WTC11 (cell line): ENCODE measurements at regions not wholly inside any gene's neighbourhood (a gene's known extent, or its start where the extent isn't known, plus 50 kb on each side); places are given as distances from the start of the nearest gene placed in this dataset.

ENCODE experiments used
- ATAC-seq: fragments of 200-7000 bp; cut with Tn5 transposase; 2 replicates; pipeline ENCODE4 v1.10.0; 2021; ENCODE audit warnings: mild to moderate bottlenecking, moderate library complexity
- CTCF ChIA-PET: fragments of 300-600 bp; sonication (Branson Sonifier 250); formaldehyde crosslinking; loops from one replicate; lab custom pipeline; 2021; ENCODE audit warnings: antibody characterized with exemption; lab: Charles Lee
- POLR2A ChIA-PET: fragments of 350-600 bp; sonication (Branson Sonifier 250); formaldehyde crosslinking; loops from one replicate; lab custom pipeline; 2021; ENCODE audit warnings: antibody characterized with exemption; lab: Charles Lee
- DNase-seq: peaks from one replicate; pipeline ENCODE4 v3.0.0; 2021; ENCODE audit warnings: low spot score
- H3K27ac Mint-ChIP-seq: 2 replicates; pipeline ENCODE4 v1.8.0; 2021; ENCODE audit warnings: mixed read lengths
- H3K27me3 Mint-ChIP-seq: 2 replicates; pipeline ENCODE4 v1.8.0; 2021; ENCODE audit warnings: low read depth, mild to moderate bottlenecking, moderate library complexity, mixed read lengths
- H3K36me3 Mint-ChIP-seq: 2 replicates; pipeline ENCODE4 v1.8.0; 2021; ENCODE audit warnings: mixed read lengths
- H3K4me1 Mint-ChIP-seq: 2 replicates; pipeline ENCODE4 v1.8.0; 2022; ENCODE audit warnings: mixed read lengths
- H3K4me3 Mint-ChIP-seq: 2 replicates; pipeline ENCODE4 v1.8.0; 2021; ENCODE audit warnings: mild to moderate bottlenecking, moderate library complexity, mixed read lengths
- H3K9me3 Mint-ChIP-seq: 2 replicates; pipeline ENCODE4 v1.8.0; 2021; ENCODE audit warnings: mixed read lengths
- CREB1 ChIP-seq: sonication (generic); formaldehyde crosslinking; IDR thresholded peaks from 2 replicates; pipeline ENCODE4 v1.8.0; 2023; ENCODE audit warnings: mild to moderate bottlenecking, missing genetic modification reagents
- CREM ChIP-seq: sonication (generic); formaldehyde crosslinking; IDR thresholded peaks from 2 replicates; pipeline ENCODE4 v1.8.1; 2022; ENCODE audit warnings: mild to moderate bottlenecking, missing genetic modification reagents, moderate library complexity
- ETV6 ChIP-seq: sonication (generic); formaldehyde crosslinking; IDR thresholded peaks from 2 replicates; pipeline ENCODE4 v1.8.1; 2022; ENCODE audit warnings: mild to moderate bottlenecking, missing genetic modification reagents
- GRHL2 ChIP-seq: fragments of 250-450 bp; sonication (Bioruptor Pico); IDR thresholded peaks from 2 replicates; pipeline ENCODE4 v1.8.0; 2022; ENCODE audit warnings: mild to moderate bottlenecking, moderate library complexity; ENCODE audit not compliant: insufficient replicate concordance, severe bottlenecking
- GTF2I ChIP-seq: fragments of 250-450 bp; sonication (Bioruptor Pico); conservative IDR thresholded peaks from 2 replicates; pipeline ENCODE4 v1.4.0; 2021; ENCODE audit warnings: mild to moderate bottlenecking
- KAT7 ChIP-seq: sonication (generic); formaldehyde crosslinking; IDR thresholded peaks from 2 replicates; pipeline ENCODE4 v1.8.1; 2023; ENCODE audit warnings: missing genetic modification reagents, mild to moderate bottlenecking, borderline replicate concordance
- NR2C2 ChIP-seq: sonication (generic); formaldehyde crosslinking; IDR thresholded peaks from 2 replicates; pipeline ENCODE4 v1.8.0; 2022; ENCODE audit warnings: mild to moderate bottlenecking, missing genetic modification reagents
- NR3C1 ChIP-seq: sonication (generic); formaldehyde crosslinking; conservative IDR thresholded peaks from 2 replicates; pipeline ENCODE4 v1.8.1; 2023; ENCODE audit warnings: low read depth, mild to moderate bottlenecking, missing genetic modification reagents
- SMAD3 ChIP-seq: sonication (generic); formaldehyde crosslinking; IDR thresholded peaks from 2 replicates; pipeline ENCODE4 v1.8.0; 2022; ENCODE audit warnings: missing genetic modification reagents, mild to moderate bottlenecking, borderline replicate concordance
- TEAD4 ChIP-seq: sonication (generic); formaldehyde crosslinking; IDR thresholded peaks from 2 replicates; pipeline ENCODE4 v1.8.0; 2022; ENCODE audit warnings: mild to moderate bottlenecking, missing genetic modification reagents
- ZNF219 ChIP-seq: sonication (generic); formaldehyde crosslinking; IDR thresholded peaks from 2 replicates; pipeline ENCODE4 v1.8.0; 2023; ENCODE audit warnings: missing genetic modification reagents, mild to moderate bottlenecking, borderline replicate concordance
- ZNF263 ChIP-seq: sonication (generic); formaldehyde crosslinking; IDR thresholded peaks from 2 replicates; pipeline ENCODE4 v1.8.1; 2022; ENCODE audit warnings: low read depth, mild to moderate bottlenecking, moderate library complexity, missing genetic modification reagents
- TF ChIP-seq, protein P1 (sequence below): sonication (generic); formaldehyde crosslinking; IDR thresholded peaks from 2 replicates; pipeline ENCODE4 v1.8.1; 2022; ENCODE audit warnings: mild to moderate bottlenecking, moderate library complexity, missing genetic modification reagents
- TF ChIP-seq, protein P2 (sequence below): fragments of 250-450 bp; sonication (Bioruptor Pico); IDR thresholded peaks from 2 replicates; pipeline ENCODE4 v1.9.0; 2021; ENCODE audit warnings: mild to moderate bottlenecking, borderline replicate concordance
- TF ChIP-seq, protein P3 (sequence below): fragments of 250-450 bp; sonication (Bioruptor Pico); IDR thresholded peaks from 2 replicates; pipeline ENCODE4 v1.9.0; 2021; ENCODE audit warnings: mild to moderate bottlenecking
- TF ChIP-seq, protein P4 (sequence below): fragments of 250-450 bp; sonication (Bioruptor Pico); IDR thresholded peaks from 2 replicates; pipeline ENCODE4 v1.9.0; 2021; ENCODE audit warnings: moderate library complexity, mild to moderate bottlenecking, inconsistent platforms, borderline replicate concordance
- TF ChIP-seq, protein P5 (sequence below): fragments of 200-600 bp; IDR thresholded peaks from 2 replicates; pipeline ENCODE4 v1.8.0; 2022; ENCODE audit warnings: antibody characterized with exemption

DNA sequence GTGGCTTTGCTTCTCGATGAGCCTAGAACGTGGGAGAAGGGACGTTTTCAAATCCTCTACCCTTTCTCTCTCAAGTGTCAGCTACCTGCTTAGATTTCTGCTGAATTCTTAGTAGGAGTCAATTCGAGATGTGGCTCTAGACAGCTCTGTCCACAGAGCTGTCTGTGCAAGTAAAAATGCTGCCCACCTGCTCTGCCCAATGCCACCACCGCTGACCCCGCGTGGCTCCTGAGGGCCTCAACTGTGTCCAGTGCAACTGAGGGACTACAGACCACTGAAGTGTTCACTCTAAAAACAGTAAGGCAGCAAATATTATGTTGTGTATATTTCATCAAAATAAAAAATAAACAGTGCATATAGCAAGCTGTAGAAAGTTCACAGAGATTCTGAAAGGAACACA, 266.3 kb downstream of the ZNF516 start:
- Mint-ChIP-seq H3K4me3 (no peak overlapping the region), H3K9me3 (peaks cover 8% of the 10 kb centered on the region), H3K4me1 (peaks cover 20% of the 10 kb centered on the region), H3K36me3 (no peaks in the 10 kb centered on the region), H3K27me3 (no peaks in the 10 kb centered on the region), H3K27ac (no peak overlapping the region)
- DNase-seq (no peak), ATAC-seq (no peak)
- TF ChIP-seq ZNF263 (no peak), CREM (CRISPR knock-in tag) (no peak), KAT7 (CRISPR knock-in tag) (no peak), ZNF219 (CRISPR knock-in tag) (no peak), NR2C2 (CRISPR knock-in tag) (no peak), GTF2I (CRISPR knock-in tag) (no peak), GRHL2 (CRISPR knock-in tag) (no peak), SMAD3 (CRISPR knock-in tag) (no peak), TEAD4 (CRISPR knock-in tag) (no peak)
- TF ChIP-seq, protein P1, sequence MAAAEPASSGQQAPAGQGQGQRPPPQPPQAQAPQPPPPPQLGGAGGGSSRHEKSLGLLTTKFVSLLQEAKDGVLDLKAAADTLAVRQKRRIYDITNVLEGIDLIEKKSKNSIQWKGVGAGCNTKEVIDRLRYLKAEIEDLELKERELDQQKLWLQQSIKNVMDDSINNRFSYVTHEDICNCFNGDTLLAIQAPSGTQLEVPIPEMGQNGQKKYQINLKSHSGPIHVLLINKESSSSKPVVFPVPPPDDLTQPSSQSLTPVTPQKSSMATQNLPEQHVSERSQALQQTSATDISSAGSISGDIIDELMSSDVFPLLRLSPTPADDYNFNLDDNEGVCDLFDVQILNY (CRISPR knock-in tag) = no peak
- TF ChIP-seq, protein P2, sequence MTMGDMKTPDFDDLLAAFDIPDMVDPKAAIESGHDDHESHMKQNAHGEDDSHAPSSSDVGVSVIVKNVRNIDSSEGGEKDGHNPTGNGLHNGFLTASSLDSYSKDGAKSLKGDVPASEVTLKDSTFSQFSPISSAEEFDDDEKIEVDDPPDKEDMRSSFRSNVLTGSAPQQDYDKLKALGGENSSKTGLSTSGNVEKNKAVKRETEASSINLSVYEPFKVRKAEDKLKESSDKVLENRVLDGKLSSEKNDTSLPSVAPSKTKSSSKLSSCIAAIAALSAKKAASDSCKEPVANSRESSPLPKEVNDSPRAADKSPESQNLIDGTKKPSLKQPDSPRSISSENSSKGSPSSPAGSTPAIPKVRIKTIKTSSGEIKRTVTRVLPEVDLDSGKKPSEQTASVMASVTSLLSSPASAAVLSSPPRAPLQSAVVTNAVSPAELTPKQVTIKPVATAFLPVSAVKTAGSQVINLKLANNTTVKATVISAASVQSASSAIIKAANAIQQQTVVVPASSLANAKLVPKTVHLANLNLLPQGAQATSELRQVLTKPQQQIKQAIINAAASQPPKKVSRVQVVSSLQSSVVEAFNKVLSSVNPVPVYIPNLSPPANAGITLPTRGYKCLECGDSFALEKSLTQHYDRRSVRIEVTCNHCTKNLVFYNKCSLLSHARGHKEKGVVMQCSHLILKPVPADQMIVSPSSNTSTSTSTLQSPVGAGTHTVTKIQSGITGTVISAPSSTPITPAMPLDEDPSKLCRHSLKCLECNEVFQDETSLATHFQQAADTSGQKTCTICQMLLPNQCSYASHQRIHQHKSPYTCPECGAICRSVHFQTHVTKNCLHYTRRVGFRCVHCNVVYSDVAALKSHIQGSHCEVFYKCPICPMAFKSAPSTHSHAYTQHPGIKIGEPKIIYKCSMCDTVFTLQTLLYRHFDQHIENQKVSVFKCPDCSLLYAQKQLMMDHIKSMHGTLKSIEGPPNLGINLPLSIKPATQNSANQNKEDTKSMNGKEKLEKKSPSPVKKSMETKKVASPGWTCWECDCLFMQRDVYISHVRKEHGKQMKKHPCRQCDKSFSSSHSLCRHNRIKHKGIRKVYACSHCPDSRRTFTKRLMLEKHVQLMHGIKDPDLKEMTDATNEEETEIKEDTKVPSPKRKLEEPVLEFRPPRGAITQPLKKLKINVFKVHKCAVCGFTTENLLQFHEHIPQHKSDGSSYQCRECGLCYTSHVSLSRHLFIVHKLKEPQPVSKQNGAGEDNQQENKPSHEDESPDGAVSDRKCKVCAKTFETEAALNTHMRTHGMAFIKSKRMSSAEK (CRISPR knock-in tag) = no peak
- TF ChIP-seq, protein P3, sequence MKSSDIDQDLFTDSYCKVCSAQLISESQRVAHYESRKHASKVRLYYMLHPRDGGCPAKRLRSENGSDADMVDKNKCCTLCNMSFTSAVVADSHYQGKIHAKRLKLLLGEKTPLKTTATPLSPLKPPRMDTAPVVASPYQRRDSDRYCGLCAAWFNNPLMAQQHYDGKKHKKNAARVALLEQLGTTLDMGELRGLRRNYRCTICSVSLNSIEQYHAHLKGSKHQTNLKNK (CRISPR knock-in tag) = no peak
- TF ChIP-seq, protein P4, sequence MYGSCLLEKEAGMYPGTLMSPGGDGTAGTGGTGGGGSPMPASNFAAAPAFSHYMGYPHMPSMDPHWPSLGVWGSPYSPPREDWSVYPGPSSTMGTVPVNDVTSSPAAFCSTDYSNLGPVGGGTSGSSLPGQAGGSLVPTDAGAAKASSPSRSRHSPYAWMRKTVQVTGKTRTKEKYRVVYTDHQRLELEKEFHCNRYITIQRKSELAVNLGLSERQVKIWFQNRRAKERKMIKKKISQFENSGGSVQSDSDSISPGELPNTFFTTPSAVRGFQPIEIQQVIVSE (CRISPR knock-in tag) = no peak
- ChIA-PET POLR2A (no interaction called here), CTCF (interaction anchor here (1.1 kb wide), 1 partner anchor 25 kb away, joined by 4 read pairs; no protein-coding TSS in a partner anchor)

DNA sequence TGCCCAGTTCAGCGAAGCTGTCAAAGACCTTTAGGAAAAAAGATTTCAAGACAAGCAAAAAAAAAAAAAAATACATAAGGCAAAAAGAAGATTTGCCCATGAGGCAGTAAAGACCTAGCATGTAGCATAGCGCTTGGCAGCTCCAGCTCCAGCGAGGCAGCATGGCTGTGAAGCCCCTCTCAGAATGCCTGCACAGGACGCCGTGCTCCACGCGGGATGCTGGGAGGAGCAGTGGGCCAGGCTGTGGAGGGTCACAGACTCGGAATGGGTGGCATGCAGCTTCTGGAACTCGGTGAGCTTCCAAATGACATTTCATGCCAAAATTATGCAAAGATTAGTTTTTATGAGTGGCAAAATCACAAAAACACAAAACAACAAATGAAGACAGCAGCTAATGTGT, 267.3 kb downstream of the ZNF516 start:
- TF ChIP-seq, protein P5, sequence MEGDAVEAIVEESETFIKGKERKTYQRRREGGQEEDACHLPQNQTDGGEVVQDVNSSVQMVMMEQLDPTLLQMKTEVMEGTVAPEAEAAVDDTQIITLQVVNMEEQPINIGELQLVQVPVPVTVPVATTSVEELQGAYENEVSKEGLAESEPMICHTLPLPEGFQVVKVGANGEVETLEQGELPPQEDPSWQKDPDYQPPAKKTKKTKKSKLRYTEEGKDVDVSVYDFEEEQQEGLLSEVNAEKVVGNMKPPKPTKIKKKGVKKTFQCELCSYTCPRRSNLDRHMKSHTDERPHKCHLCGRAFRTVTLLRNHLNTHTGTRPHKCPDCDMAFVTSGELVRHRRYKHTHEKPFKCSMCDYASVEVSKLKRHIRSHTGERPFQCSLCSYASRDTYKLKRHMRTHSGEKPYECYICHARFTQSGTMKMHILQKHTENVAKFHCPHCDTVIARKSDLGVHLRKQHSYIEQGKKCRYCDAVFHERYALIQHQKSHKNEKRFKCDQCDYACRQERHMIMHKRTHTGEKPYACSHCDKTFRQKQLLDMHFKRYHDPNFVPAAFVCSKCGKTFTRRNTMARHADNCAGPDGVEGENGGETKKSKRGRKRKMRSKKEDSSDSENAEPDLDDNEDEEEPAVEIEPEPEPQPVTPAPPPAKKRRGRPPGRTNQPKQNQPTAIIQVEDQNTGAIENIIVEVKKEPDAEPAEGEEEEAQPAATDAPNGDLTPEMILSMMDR = no peak
- no peak for TF ChIP-seq CREB1 (CRISPR knock-in tag)
- TF ChIP-seq ETV6 (CRISPR knock-in tag) = no peak
- TF ChIP-seq NR3C1 = no peak
- TF ChIP-seq, all 79 proteins: peak for 0
- Mint-ChIP-seq H3K27ac (no peak overlapping the region), H3K36me3 (no peaks in the 10 kb centered on the region), H3K4me1 (peaks cover 12% of the 10 kb centered on the region), H3K27me3 (no peaks in the 10 kb centered on the region), H3K9me3 (peaks cover 8% of the 10 kb centered on the region), H3K4me3 (no peak overlapping the region)
- no peak for DNase-seq
- POLR2A ChIA-PET = no interaction called here
- CTCF ChIA-PET = no interaction called here
- no peak for ATAC-seq
